HG02870 (cell line): ENCODE measurements at regions not wholly inside any gene's neighbourhood (a gene's known extent, or its start where the extent isn't known, plus 50 kb on each side); places are given as distances from the start of the nearest gene placed in this dataset.
"Not testable (repeated sequence)": the region's sequence is repeated elsewhere in the genome, so short reads cannot be mapped to it uniquely, and the experiment has no call there.

Source experiments
- ATAC-seq: cut with Tn5 transposase; IDR thresholded peaks from one replicate; pipeline ENCODE4 v1.9.1; 2021; ENCODE audit warnings: mild to moderate bottlenecking, moderate library complexity; ENCODE audit not compliant: unreplicated experiment

GRCh38 chr10:52368725-52369124 is 54.6 kb downstream of the DKK1 start:
- no peak for ATAC-seq

- ATAC-seq, result not testable (repeated sequence)
These were observed 60.1 kb downstream of the DKK1 start for GRCh38 chr10:52374207-52374606.

- no peak for ATAC-seq
These were observed 62.7 kb downstream of the DKK1 start for GRCh38 chr10:52376694-52377354.

GRCh38 chr10:52378124-52378523 is 64.0 kb downstream of the DKK1 start:
- ATAC-seq, result no peak

GRCh38 chr10:52379287-52379686 is 65.2 kb downstream of the DKK1 start:
- no peak for ATAC-seq

- ATAC-seq, result no peak
These were observed 69.0 kb downstream of the DKK1 start for GRCh38 chr10:52383088-52383487.

DNA sequence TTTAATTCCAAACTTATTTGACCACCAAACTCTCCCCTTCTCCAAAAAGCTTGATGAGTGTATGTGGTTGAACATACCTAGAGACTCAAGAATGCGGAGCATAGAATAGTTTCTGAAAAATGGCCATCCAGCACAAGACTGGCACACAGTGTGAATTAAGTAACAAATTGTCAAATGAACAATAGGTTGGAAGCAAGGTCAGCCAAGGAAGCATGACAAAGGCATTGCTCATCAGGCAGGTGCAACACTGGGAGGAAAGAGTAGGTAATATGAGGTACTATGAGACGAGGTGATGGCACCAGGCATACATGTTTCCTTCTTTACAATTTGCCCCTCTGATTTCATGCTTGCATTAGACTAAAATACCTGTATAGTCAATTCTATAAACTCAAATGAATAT is 73.7 kb downstream of the DKK1 start:
- no peak for ATAC-seq

GRCh38 chr10:52390388-52390787 is 76.3 kb downstream of the DKK1 start:
- no peak for ATAC-seq

DNA sequence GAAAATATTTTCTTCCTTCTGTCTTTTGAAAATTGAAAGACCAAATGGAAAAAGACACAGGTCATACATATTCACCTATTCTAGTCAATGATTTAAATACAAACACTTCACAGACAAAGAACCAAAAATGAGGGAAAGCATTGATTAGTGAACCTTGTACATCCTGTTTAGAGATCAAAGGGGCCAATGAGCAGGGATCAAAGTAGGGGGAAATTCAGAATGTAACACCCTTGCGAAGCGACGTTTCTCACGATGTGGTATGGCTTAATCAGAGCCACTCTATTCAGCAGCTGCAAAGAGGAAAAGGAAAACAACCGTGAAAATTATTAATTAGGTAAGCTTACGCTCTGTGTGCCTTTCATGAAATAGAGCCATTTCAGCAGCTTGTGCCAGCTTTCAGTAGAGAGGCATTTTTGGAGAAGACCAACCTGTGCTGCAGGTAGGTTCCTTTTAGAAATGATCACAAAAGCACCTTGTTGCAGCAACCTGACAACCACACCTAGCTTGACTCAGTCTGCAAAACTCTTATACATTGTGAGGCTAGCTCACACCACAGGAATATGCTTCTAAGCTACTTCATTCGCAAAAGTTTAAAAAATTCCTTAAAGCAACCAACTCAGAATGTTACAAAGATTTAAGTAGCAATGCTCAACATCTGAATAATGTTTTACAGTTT is 78.0 kb downstream of the DKK1 start:
- ATAC-seq, result no peak

DNA sequence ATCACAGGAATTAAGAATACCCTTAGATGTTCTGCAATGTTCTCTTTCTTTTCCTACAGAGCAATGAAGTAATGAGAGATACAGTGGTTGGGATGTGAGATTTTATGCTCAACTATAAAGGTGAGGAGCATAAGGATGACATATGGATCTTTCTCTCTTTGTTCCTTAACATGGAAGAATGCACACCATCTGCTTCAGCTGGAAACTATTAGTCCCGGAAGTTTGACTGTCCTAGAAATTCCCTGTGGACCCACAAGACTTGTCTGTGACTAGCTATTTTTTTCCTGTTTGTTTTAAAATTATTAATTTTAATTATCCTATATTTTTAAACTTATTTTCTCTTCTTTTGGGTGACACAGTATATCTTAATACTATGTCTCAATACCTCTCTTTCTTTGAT is 80.2 kb downstream of the DKK1 start:
- ATAC-seq, result no peak

- ATAC-seq, result no peak
These were observed 86.5 kb downstream of the DKK1 start for GRCh38 chr10:52400562-52400961.

- ATAC-seq, result not testable (repeated sequence)
These were observed 89.7 kb downstream of the DKK1 start for GRCh38 chr10:52403801-52404200.

- no peak for ATAC-seq
These were observed 95.1 kb downstream of the DKK1 start for GRCh38 chr10:52409195-52409594.

DNA sequence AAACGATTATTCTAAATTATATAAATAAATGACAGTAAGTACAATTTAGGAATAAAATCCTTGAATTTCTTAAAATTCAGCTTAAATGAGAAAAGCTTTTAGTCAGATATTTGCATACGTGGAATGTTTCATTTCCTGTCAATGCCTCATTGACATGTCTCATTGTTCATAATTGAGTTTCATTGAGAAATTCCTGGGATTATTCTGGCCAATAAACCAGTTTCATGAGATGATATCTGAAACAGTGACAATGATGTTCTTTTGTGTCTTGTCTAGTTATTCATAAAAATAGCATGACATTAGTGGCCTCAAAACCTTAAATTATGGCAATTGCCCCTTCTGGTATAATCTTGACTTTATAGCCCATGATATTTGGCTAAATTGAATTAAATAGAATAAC is 95.8 kb downstream of the DKK1 start:
- ATAC-seq, result no peak

- no peak for ATAC-seq
These were observed 96.8 kb downstream of the DKK1 start for GRCh38 chr10:52410916-52411315.

GRCh38 chr10:52419281-52419680 is 105.2 kb downstream of the DKK1 start:
- no peak for ATAC-seq

DNA sequence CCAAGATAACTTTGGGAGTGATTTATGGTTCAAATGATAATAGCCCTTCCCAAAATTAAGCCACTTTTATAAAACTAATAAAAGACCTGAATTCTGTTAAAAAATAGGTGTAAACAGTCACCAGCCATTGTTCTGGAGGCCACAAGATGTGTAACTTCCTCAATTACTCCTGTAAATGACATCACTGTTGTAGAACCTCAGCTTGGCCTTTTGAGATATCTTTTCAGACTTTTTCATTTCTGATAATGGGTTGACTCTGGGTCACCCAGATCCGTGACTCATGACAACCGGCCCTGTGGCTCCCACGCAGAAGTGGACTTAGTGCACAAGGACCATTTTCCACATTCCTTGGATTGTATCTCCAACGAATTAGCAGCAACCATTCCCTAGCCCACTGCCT is 106.6 kb downstream of the DKK1 start:
- ATAC-seq, result no peak

GRCh38 chr10:52423369-52423768 is 109.3 kb downstream of the DKK1 start:
- no peak for ATAC-seq

DNA sequence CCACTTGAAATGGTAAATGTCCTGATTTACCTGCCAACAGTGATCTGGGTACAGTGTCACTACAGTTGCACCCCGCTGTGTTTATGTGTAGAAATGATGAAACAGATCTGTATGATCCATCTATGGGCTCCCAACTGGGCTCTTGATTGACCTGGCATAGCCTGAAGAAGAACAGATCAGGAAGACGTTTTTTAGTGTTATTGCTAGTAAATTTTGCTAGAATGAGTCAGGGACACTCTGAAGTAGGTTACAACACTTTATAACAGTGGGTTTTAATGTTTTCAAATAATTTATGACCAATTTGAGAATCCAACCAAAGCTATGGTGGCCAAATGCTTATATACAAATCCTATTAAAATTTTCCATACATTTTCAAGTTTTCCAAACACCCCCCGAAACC is 110.3 kb downstream of the DKK1 start:
- ATAC-seq, result no peak

- ATAC-seq, result no peak
These were observed 120.7 kb downstream of the DKK1 start for GRCh38 chr10:52434734-52435133.

DNA sequence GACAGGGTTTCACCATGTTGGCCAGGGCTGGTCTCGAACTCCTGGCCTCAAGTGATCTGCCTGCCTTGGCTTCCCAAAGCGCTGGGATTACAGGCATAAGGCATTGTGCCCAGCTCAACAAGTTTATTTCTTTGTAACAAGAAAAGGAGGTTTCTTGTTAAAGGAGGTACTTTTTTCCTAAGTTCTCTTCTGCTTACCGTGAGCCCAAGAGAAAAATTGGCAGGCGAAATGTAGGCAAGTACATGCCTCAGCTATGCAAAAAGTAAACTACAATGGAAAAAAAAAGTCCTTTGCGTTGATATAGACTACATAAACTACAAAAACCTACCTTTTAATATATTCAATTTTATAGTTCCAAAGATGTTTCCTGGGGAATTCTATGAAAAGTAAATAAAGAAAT is 122.6 kb downstream of the DKK1 start:
- no peak for ATAC-seq

- peak; percentile 72 for ATAC-seq
These were observed 123.1 kb downstream of the DKK1 start for GRCh38 chr10:52437205-52437646.

DNA sequence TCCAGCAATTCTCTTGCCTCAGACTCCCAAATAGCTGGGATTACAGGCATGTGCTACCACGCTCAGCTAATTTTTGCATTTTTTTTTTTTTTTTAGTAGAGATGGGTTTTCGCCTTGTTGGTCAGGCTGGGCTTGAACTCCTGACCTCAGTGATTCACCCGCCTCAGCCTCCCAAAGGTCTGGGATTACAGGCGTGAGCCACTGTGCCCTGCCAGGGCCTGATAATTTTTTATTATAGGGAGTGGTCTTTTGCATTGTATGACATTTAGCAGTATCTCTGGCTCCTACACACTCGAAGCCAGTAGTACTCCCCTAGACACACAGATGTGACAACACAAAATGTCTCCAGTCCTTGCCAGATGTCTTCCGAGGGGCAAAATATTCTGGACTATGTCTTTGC is 124.0 kb downstream of the DKK1 start:
- ATAC-seq, result no peak
